Right hindlimb (tissue), 1 donor: ENCODE measurements at regions not wholly inside any gene's neighbourhood (a gene's known extent, or its start where the extent isn't known, plus 50 kb on each side); places are given as distances from the start of the nearest gene placed in this dataset.

Source experiments
- DNase-seq: peaks from one replicate; pipeline ENCODE4 v3.0.0-alpha.2; 2018

DNA sequence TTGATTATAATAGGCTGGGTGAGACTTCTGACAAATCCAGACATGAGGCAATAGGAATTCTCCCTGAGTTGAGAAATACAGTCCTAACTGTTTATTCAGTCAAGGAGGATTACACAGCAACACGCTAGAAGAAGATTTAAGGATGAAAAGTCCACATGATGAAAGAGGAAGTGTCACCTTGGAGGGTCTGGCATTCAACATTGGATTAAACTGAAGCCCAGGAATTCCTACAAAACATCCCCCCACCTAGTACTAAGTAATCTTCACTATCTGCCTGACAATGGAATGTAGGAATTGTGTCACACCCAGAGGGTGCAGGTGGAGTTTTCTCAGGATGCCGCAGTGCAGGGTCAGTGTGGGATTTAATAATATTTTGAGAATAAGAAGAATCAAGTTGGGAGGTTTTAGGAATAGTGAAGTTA is 142.4 kb downstream of the SOCS6 start:
- no peak for DNase-seq

DNA sequence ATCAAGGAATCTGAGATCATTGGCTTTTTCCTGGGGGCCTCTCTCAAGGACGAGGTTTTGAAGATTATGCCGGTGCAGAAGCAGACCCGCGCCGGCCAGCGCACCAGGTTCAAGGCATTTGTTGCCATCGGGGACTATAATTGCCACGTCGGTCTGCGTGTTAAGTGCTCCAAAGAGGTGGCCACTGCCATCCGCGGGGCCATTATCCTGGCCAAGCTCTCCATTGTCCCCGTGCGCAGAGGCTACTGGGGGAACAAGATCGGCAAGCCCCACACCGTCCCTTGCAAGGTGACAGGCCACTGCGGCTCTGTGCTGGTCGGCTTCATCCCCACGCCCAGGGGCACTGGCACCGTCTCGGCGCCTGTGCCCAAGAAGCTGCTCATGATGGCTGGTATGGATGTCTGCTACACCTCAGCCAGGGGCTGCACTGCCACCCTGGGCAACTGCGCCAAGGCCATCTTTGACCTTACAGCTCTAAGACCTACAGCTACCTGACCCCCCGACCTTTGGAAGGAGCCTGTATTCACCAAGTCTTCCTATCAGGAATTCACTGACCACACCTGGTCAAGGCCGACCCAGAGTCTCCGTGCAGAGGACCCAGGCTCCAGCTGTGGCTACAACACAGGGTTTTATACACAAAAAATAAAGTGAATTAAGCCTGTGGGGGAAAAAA is 141.8 kb downstream of the SOCS6 start:
- no peak for DNase-seq

DNA sequence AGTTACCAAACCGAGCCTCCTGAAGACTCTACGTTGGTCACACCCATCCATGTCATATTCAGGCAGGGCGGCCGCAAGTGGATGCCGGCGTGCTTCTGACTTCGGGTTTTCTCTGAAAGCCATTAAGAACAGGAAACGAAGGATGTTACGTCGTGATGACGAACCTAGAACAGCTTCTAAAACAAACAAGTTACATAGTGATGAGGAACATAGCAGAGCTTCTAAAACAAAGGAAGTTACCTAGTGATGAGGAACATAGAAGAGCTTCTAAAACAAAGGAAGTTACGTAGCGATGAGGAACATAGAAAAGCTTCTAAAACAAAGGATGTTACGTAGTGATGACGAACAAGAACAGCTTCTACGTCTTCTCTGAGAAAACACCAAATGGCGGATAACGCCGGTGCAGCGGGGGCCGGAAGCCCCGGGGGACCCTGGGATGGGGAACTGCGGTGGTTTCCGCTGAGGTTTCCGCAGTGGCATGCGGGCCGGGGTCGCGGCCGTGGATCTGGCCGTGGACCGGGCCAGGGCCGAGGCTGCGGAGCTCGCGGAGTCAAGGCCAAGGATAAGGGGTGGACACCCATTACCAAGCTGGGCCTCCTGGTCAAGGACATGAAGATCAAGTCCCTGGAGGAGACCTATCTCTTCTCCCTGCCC is 141.1 kb downstream of the SOCS6 start:
- DNase-seq: no peak

DNA sequence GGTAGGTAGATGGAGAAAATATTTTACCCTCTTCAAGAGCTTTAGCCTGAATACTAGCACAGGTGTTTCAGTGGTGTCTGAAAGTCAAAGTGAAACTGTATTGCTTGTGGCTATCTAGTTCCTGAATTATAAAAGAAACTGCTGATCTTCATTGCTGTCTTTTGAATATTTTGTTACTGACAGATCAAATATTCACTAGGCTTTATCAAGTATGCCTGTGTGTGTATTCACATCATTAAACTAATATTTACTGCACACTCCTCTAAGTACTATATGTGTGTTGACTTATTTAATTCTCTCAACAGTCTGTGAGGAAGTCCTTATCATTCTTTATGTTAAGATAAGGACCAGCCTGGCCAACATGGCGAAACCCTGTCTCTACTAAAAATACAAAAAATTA is 139.6 kb downstream of the SOCS6 start:
- no peak for DNase-seq

DNA sequence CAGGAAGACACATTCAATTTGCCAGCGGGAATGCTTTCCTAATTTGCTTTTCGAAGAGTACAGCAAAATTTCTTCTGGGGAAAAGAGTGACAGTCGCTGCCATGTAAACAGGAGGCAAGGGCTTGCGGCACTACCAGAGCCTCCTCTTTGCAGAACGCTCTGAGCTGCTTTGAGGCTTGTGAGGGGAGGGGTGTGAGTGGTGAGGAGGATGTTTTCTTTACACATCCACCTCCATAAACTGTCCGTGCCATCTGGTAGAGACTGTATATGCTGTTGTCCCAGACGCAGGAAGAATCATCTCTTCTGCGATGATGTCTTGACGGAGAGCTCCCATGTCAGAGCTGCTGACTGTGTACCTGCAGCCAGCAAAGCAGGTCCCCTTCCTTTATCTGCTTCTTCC is 138.0 kb downstream of the SOCS6 start:
- DNase-seq: no peak

DNA sequence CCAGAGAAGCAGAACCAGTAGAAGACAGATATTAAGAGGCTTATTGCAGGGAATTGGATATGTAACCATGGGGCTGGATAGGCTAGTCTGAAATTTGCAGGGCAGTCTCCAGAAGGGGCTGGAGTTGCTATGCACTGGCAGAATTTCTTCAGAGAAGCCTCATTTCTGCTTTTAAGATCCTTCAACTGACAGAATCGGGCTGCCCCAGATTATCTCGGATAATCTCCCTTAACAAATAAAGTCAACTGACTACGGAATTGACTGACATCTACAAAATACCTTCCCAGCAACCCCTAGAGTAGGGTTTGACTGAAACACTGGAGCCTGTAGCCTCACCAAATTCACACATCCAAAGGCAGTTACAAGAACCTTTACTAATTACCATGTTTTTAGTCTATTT is 136.4 kb downstream of the SOCS6 start:
- no peak for DNase-seq

DNA sequence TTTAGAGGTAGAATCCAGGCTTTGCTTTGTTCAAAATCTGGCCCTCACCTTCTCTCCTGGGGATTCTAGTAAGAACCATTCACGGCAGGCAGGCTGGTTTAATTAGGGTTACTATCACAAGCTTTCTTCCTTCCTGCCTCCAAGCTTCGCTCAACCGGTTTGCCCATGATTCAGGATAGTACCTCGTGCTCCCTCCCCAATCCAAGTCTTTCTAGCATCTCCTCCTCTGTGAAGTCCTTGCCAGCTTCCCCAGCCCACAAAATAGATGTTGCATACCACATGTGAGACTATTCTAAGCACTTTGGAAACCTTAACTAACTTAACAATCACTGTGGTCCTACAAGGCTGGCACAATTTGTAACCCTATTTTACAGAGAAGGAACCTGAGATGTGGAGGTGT is 135.1 kb downstream of the SOCS6 start:
- no peak for DNase-seq

DNA sequence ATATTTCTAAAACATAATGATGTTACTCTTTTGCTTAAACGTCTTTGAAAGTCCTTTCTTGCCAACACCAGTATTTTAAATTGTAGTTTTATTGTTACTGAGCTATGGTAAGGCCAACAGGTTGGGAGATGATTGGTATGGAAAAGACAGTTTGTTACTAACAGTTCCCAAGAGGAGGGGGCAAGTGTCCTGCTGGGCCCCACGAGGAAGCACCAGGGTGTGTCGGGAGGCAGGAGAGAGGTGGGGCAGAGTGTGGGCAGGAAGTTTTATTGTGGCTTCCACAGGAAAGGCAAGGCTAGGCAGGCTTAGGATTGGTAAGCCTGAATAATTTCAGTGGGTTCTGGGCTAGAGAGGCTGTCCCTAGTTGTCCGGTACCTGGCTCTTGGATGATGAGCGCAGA is 134.3 kb downstream of the SOCS6 start:
- no peak for DNase-seq

DNA sequence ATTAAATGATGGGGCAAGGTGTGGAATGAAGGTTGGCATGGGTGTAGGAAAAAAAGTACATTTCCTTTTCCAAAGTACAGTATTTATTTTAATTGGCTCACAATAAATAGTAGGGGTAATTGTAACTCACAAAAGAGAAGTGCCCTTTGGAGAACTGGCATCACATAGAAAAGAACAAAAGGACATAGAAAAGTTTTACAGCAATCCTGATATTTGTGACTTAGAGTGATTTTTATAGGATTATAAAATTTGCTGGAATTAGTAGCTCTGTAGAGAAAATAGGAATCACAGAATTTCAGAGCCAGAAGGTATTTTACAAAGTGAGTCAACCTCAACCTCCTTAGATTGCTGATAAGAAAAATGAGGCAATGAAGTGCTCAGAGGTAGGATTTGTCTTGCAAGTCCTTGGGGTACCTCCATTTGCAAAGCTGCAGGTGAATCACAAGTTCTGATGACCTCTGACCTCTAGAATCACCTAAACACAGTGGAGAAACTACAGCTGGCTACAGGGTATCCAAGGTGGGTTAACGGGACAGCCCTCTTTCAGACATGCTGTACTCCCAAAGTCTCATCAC is 133.6 kb downstream of the SOCS6 start:
- no peak for DNase-seq

DNA sequence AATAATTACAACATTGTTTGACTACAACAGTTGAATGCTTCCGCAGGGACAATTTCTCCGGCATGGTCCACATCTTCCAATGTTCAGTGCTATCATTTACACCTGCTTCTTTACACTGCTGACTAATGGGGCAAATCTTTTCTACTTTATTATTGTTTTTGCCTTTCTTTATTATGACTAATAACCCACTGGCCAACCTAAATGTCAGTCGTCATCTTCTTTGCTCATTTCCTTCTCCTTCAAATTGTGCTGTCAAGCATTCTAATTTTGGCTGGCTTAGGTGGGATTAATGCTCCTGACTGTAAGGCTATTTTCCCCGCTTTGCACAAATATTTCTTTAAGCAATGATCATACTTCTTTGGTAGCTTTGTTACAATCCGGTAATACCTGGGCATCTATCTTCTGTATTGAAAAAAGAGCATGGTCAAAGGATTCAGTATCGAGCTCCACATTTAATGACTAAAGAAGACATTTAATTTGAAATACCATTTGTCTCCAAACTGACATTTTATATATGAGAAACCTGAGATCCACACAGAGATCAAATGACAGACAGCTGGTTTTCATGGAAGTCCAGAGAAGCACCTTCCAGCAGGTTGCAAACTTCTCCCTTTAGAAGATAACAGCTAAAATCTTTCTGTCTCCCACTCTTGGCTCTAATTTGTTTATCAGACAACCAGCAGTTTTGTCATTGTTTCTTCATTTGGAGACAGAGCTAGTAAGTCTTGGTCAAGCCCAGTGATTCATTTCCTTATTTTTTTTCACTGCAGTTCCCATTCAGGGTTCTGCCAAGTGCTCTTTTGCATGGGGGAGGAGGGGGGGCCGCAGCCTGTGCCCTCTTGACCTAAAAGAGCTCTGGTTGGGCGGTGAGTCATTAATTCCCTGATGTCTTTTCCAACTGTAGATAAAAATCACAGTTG is 132.9 kb downstream of the SOCS6 start:
- peak; percentile 22 for DNase-seq

DNA sequence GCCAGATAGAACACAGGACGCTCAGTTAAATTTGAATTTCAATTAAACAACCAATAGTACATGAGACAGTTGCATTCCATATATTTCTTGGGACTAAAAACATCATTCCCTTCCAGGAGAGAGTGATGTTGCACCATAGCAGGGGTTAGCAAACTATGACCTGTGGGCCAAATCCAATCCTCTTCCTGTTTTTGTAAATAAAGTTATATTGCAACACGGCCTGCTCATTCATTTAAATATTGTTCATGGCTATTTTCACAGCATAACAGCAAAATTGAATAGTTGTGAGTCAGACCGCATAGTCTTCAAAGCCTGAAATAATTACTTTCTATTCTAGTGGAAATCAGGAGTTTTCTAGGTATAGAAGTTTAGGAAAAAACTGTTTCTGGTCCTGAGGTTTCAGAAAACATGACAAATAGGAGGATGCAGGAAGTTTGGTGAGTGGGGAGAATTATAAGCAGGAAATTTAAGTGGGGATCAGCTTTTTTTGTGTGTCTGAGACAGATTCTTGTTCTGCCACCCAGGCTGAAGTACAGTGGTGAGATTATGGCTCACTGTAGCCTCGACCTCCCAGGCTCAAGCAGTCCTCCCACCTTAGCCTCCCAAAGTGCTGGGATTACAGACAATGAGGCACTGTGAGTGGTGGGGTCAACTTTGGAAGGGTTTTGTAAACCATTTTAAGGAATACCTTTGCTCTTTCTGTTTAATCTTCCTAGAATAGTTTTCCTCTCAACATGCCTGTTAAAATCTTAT is 131.5 kb downstream of the SOCS6 start:
- no peak for DNase-seq

DNA sequence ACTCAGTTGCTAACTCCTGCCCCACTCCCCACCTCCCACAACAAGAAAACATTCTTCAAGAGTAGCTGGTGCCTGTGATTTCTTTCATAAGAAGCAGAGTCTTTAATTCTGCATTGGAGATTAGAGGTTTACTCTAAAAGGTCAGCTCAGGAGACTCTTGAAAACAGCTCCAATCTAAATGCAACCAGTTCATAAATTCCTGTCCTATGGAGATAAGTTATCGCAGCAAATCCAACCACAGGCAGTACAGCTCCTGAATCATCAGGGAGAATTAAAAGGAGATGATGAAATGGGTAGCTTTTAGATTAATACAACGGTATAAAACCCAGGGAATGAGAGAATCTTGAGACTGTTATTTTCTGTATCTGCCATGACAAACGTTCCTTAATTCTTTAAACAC is 130.7 kb downstream of the SOCS6 start:
- no peak for DNase-seq

DNA sequence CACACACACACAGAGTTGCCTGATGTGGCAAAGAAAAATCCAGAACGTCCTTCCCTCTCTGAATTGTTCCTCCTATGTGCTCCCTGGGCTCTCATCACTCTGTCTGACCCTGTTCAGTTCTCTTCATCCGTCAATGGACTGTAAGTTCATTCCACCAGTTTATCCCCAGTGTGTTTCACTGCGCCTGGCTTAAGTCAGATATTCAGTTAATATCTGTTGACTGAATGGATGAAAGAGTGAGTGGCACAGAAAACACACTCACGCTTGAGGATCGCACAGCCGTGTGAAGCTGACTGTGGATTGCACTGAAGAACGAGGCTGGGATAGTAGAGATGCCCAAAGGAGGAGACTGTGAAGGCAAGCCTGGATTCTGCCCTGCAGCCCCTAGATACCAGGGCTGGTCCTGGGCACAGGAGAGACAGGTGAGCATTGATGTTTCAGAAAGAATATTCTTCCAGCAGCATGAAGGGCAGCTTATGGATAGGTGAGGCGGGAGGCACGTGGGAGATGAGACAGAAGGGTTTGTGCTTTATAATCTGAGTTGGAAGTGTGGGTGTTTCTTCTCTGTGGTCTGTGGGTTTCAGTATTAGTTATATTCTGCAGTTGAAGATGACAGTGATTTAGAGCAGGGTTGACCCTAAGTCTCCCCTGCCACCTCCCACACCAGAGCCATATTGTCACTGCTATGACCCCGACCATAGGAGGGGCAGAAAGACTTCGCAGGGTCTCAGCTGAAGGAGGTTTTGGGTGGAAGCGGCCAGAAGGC is 129.9 kb downstream of the SOCS6 start:
- DNase-seq: no peak

DNA sequence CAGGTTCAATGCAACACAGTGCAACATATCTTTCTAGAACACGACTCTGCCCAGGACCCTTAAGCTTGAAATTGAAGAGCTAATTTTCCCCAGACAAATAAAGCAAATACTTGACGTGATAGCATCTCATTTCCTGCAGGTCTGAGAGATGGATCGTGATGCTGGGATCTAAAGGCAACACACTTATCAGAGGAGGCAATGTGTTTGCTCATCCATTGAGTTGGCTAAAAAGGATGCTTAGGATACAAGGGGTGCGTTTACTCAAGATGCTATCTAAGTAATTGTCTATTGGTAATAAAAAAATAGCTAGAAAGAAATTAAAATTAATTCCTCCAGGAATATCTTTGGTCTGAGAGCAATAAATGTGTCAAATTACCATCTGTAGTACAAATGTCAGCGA is 129.0 kb downstream of the SOCS6 start:
- DNase-seq: no peak

DNA sequence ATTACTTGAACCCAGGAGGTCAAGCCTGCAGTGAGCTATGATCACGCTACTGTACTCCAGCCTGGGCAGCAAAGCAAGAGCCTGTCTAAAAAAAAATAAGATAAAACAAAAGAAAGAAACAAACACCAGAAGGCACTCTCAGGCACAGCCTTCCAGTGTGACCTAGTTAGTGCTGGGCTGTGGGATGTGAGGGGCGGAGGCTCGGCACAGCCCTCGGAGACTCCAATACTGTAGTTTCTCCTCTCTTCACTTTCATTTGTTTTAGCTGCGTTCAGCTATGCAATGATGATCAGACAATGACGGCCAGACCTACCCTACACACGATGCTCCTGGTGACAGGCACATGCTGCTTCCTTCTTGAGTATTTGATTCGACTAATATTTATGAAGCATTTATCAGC is 127.7 kb downstream of the SOCS6 start:
- DNase-seq: no peak

DNA sequence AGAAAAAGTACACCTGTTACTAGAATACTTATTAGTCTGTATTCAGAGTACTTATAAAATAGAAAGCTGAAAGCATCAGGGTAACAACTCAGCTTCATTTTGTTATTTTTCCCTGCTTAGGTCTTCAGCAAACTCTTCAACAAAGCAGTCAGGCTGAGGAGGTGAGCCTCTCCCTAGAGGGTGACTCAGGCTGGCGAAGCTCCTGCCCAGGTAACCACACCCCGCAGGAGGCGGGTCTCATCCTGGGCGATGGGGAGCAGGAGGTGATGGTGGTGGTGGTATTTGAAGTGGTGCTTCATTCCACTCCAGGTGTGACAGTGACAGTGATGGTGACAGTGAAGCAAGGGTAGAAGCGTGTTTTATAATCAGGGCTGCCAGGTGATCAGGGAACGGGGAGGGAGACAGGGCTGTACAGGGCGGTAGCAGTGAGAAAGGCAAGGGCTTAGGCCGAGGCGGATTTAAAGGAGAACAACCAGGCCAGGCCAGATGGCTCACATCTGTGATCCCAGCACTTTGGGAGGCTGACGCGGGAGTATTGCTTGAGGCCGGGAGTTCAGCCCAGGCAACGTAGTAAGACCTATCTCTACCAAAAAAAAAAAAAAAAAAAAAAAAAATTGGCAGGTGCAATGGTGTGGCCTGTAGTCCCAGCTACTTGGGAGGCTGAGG is 127.1 kb downstream of the SOCS6 start:
- DNase-seq: no peak

DNA sequence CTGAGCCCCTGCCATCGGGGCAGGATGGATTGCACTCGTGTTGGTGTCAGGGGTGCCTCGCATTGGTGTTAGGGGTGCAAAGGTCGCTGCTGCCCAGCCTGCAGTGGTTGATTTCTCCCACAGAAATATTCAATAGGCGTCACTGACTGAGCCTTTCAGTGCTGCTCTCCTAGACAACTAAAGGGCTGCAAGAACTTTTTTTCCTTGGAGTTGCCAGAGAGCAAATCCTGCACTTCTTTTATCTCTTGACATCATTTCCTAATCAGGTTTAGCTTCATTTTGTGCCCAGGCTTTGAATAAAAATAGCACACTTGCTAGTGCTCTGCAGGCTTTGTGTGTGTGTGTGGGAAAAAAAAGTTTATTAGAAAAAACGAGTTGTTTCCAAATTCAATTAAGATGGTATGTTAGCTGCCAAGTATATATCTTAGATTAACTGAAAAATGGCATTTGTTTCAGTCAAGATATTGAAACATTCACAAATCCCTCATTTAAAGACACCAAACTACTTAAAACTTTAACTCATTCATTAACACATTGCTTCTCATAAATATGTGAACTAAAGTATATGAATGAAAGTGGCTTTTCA is 125.6 kb downstream of the SOCS6 start:
- no peak for DNase-seq

DNA sequence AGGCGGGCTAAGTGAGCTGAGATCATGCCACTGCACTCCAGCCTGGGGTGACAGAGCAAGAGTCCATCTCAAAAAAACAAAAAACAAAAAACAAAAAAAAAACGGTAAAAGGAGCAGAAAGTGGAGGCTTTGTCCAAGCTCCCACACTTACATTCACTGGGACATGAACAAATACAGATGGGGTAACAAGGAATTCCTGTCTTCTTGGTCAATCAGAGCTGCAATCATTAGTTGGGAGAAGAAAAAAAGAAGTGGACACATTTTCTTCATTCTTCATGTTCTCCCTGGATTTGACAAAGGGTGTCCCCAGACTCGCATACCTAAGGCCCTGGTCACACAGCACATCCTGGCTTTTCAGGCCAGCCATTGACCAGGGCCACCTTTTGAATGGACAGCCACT is 124.6 kb downstream of the SOCS6 start:
- no peak for DNase-seq

DNA sequence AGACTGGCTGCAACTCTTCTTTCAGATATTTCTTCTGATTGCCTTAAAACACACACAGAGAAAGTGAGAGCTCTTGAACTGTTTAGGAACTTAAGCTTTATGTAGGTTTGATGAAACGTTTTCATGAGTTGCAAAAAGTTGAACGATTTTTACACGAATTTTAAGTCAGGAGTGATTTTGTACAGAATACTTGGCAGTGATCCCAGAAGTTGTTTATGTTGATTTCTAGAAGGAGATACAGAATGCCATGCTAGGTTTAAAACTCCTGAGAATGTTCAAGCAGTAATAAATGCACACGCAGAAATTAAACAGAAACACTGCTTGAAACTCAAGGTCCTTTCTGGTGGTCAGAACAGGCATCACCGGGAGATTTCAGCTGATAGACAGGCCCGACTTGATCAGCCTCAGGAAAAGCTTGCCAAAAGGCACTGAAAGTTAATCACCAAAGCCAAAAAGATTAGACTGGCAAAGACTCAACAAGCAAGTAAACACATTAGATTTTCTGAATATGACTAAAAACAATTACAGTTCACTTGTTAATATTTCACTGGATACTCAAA is 123.1 kb downstream of the SOCS6 start:
- no peak for DNase-seq

DNA sequence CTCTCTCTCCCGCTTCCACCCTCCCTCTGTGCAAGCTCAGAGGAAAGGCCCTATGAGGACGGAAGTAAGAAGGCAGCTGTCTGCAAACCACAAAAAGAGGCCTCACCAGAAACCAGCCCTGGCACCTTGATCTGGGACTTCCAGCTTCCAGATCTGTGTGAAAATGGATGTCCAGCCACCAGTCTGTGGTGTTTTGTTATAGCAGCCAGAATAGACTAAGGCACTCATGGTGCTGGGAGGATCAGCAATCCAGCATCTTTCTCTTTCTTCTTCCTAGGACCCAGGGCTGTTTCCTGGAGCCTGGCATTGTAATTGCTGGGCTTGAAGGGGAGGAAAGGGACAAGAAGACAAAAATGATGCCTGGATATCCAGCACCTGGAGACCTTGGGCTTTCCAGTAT is 122.5 kb downstream of the SOCS6 start:
- DNase-seq: no peak

DNA sequence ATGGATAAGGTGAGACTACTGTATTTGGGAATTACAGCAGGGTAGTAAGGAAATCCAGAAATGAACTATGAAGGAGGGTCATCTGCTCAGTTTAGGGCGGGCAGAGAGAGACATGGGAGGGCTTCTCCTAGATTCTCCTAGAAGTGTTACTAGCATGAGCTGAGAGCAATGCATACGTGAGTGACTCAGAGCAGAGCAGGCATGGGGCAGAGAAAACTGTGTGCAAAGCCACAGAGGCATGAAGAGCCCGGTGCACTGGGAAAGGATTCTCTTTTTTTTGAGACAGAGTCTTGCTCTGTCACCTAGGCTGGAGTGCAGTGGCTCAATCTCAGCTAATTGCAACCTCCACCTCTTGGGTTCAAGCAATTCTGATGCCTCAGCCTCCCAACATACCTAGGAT is 116.2 kb downstream of the SOCS6 start:
- DNase-seq: no peak
